HCT116 (cell line): ENCODE measurements at regions not wholly inside any gene's neighbourhood (a gene's known extent, or its start where the extent isn't known, plus 50 kb on each side); places are given as distances from the start of the nearest gene placed in this dataset.

Source experiments
- ATAC-seq: fragments of 200-7000 bp; cut with Tn5 transposase; 2 replicates; pipeline ENCODE4 v1.9.1; 2020; ENCODE audit warnings: mild to moderate bottlenecking, moderate library complexity
- BruUV-seq: library from RNA; stranded (reverse); fragments of 400-500 nt; replicated peaks from 2 replicates; lab custom pipeline; 2021; lab: Mats Ljungman, UMichigan
- CTCF ChIA-PET: fragments of 300-600 bp; sonication (Branson Sonifier 250); formaldehyde crosslinking; loops from one replicate; lab custom pipeline; 2021; ENCODE audit warnings: antibody characterized with exemption; lab: Charles Lee
- POLR2A ChIA-PET: fragments of 300-600, 350-600 bp; sonication (Branson Sonifier 250); formaldehyde crosslinking; loops from one replicate; lab custom pipeline; 2021; ENCODE audit warnings: antibody characterized with exemption; lab: Charles Lee
- RAD21 ChIA-PET, 2 experiments: fragments of 300-600 bp; sonication (Branson Sonifier 250); formaldehyde crosslinking; loops; one replicate each; lab custom pipeline; 2023; ENCODE audit warnings: low total read pairs in 2 of 2; ENCODE audit not compliant: uncharacterized antibody in 2 of 2, unreplicated experiment in 2 of 2, low non-redundant PET in 1 of 2; lab: Charles Lee
- DNase-seq: peaks from one replicate; pipeline ENCODE4 v3.0.0-alpha.2; 2010; ENCODE audit warnings: low read depth, low spot score
- H2AFZ ChIP-seq: fragments of 200-600 bp; shearing (Covaris generic), sonication (generic); 2 replicates; pipeline ENCODE4 v1.6.1; 2017; ENCODE audit warnings: low read depth, mixed run types, mixed read lengths, antibody characterized with exemption, low read length; ENCODE audit not compliant: poor library complexity, severe bottlenecking
- H3K27ac ChIP-seq: 2 replicates; pipeline ENCODE4 v1.5.1; 2012; ENCODE audit warnings: low read depth, low read length
- H3K27me3 ChIP-seq: fragments of 200-600 bp; sonication (generic); 2 replicates; pipeline ENCODE4 v1.6.1; 2016; ENCODE audit warnings: mixed run types, low read length, mixed read lengths; ENCODE audit not compliant: insufficient read depth
- H3K36me3 ChIP-seq, 2 experiments: fragments of 200-500 bp in 1 of 2; fragments of 200-600 bp in 1 of 2; sonication (Bioruptor generic) in 1 of 2; sonication (generic) in 1 of 2; 2 replicates each; pipeline versions ENCODE4 v1.5.1 to v1.6.1; 2014 to 2016; ENCODE audit warnings: low read length in 2 of 2, inconsistent platforms in 1 of 2, mixed read lengths in 1 of 2, mixed run types in 1 of 2; ENCODE audit not compliant: insufficient read depth in 2 of 2, control insufficient read depth in 1 of 2
- H3K4me1 ChIP-seq, 2 experiments: fragments of 200-600 bp in 1 of 2; sonication (generic) in 1 of 2; 2 replicates each; pipeline versions ENCODE4 v1.5.1 to v1.6.1; 2012 to 2017; ENCODE audit warnings: low read length in 2 of 2, inconsistent platforms in 1 of 2, mild to moderate bottlenecking in 1 of 2, mixed read lengths in 1 of 2, mixed run types in 1 of 2, moderate library complexity in 1 of 2; ENCODE audit not compliant: insufficient read depth in 2 of 2, control insufficient read depth in 1 of 2
- H3K4me2 ChIP-seq: fragments of 200-600 bp; sonication (generic); 2 replicates; pipeline ENCODE4 v1.6.1; 2017; ENCODE audit warnings: mixed run types, low read length, mixed read lengths
- H3K4me3 ChIP-seq, 2 experiments: fragments of 200-600 bp in 1 of 2; sonication (generic) in 1 of 2; replicated peaks in 1 of 2; 2 replicates each; pipeline ENCODE4 v1.5.1; 2011 to 2016; ENCODE audit warnings: low read length in 2 of 2, control low read depth in 1 of 2, low read depth in 1 of 2, mild to moderate bottlenecking in 1 of 2, mixed read lengths in 1 of 2, mixed run types in 1 of 2
- H3K79me2 ChIP-seq: fragments of 200-600 bp; sonication (generic); 2 replicates; pipeline ENCODE4 v1.6.1; 2017; ENCODE audit warnings: mild to moderate bottlenecking, mixed run types, low read length, moderate library complexity, mixed read lengths; ENCODE audit not compliant: insufficient read depth
- H3K9ac ChIP-seq: fragments of 200-600 bp; sonication (generic); 2 replicates; pipeline ENCODE4 v1.6.1; 2016; ENCODE audit warnings: low read length, mixed read lengths
- H3K9me2 ChIP-seq: fragments of 200-600 bp; sonication (generic), shearing (Covaris generic); 2 replicates; pipeline ENCODE4 v1.6.1; 2017; ENCODE audit warnings: mixed run types, mild to moderate bottlenecking, moderate library complexity; ENCODE audit not compliant: insufficient read depth
- H3K9me3 ChIP-seq, 2 experiments: fragments of 200-500 bp in 1 of 2; fragments of 200-600 bp in 1 of 2; sonication (Bioruptor generic) in 1 of 2; sonication (generic) in 1 of 2; 2 replicates each; pipeline ENCODE4 v1.6.1; 2014 to 2017; ENCODE audit warnings: low read length in 2 of 2, mixed read lengths in 2 of 2, inconsistent platforms in 1 of 2, low read depth in 1 of 2, mild to moderate bottlenecking in 1 of 2, mixed run types in 1 of 2, moderate library complexity in 1 of 2; ENCODE audit not compliant: control insufficient read depth in 1 of 2, insufficient read depth in 1 of 2
- H4K20me1 ChIP-seq: fragments of 200-600 bp; sonication (generic), shearing (Covaris generic); 2 replicates; pipeline ENCODE4 v1.6.1; 2017; ENCODE audit warnings: mixed run types, mild to moderate bottlenecking, moderate library complexity; ENCODE audit not compliant: insufficient read depth
- CBX3 ChIP-seq: IDR thresholded peaks from 2 replicates; pipeline ENCODE4 v1.6.1; 2012; ENCODE audit warnings: low read depth
- CEBPB ChIP-seq: IDR thresholded peaks from 2 replicates; pipeline ENCODE4 v1.6.1; 2012; ENCODE audit warnings: low read depth
- EGR1 ChIP-seq: IDR thresholded peaks from 2 replicates; pipeline ENCODE4 v1.6.1; 2012; ENCODE audit warnings: low read depth
- ELF1 ChIP-seq: IDR thresholded peaks from 2 replicates; pipeline ENCODE4 v1.6.1; 2012; ENCODE audit warnings: low read depth, borderline replicate concordance
- EZH2 ChIP-seq: fragments of 200-600 bp; sonication (generic); IDR thresholded peaks from 2 replicates; pipeline ENCODE4 v1.6.1; 2017; ENCODE audit warnings: antibody characterized with exemption, mixed run types
- JUND ChIP-seq: IDR thresholded peaks from 2 replicates; pipeline ENCODE4 v1.6.1; 2012
- POLR2A ChIP-seq: IDR thresholded peaks from 2 replicates; pipeline ENCODE4 v1.7.0; 2011; ENCODE audit warnings: borderline replicate concordance; ENCODE audit not compliant: insufficient read depth, insufficient read length; ENCODE audit errors: extremely low read depth
- POLR2AphosphoS5 ChIP-seq: IDR thresholded peaks from 2 replicates; pipeline ENCODE4 v1.6.1; 2011; ENCODE audit warnings: mild to moderate bottlenecking, low read depth, low read length, moderate library complexity
- RAD21 ChIP-seq: IDR thresholded peaks from 2 replicates; pipeline ENCODE4 v1.6.1; 2012; ENCODE audit warnings: low read depth, mild to moderate bottlenecking
- SIN3A ChIP-seq: IDR thresholded peaks from 2 replicates; pipeline ENCODE4 v1.6.1; 2012; ENCODE audit warnings: low read depth
- SP1 ChIP-seq: IDR thresholded peaks from 2 replicates; pipeline ENCODE4 v1.6.1; 2012; ENCODE audit warnings: low read depth
- SRF ChIP-seq: IDR thresholded peaks from 2 replicates; pipeline ENCODE4 v1.6.1; 2012; ENCODE audit warnings: low read depth
- TCF7L2 ChIP-seq: IDR thresholded peaks from 2 replicates; pipeline ENCODE4 v1.7.0; 2011; ENCODE audit warnings: borderline replicate concordance, inconsistent platforms; ENCODE audit not compliant: insufficient read depth, insufficient read length; ENCODE audit errors: extremely low read depth
- YY1 ChIP-seq: IDR thresholded peaks from 2 replicates; pipeline ENCODE4 v1.6.1; 2011; ENCODE audit warnings: low read length, low read depth, moderate library complexity, mild to moderate bottlenecking; ENCODE audit not compliant: insufficient replicate concordance; ENCODE audit errors: extremely low read depth
- ZFX ChIP-seq: fragments of 450-650 bp; IDR thresholded peaks from 2 replicates; pipeline ENCODE4 v1.6.1; 2017
- ZNF274 ChIP-seq: fragments of 200-500 bp; sonication (Bioruptor generic); IDR thresholded peaks from 2 replicates; pipeline ENCODE4 v1.6.1; 2014; ENCODE audit warnings: mild to moderate bottlenecking, low read depth, low read length, inconsistent platforms
- intact Hi-C: fragments of 100-400 bp; cut with micrococcal nuclease; formaldehyde crosslinking; loops from 2 replicates; pipeline ENCODE4 v1.10.0; 2022
- TF ChIP-seq, protein P1 (sequence below): IDR thresholded peaks from 2 replicates; pipeline ENCODE4 v1.6.1; 2012
- TF ChIP-seq, protein P2 (sequence below): IDR thresholded peaks from 2 replicates; pipeline ENCODE4 v1.6.1; 2012; ENCODE audit warnings: low read depth
- TF ChIP-seq, protein P3 (sequence below): IDR thresholded peaks from 2 replicates; pipeline ENCODE4 v1.6.1; 2012

DNA sequence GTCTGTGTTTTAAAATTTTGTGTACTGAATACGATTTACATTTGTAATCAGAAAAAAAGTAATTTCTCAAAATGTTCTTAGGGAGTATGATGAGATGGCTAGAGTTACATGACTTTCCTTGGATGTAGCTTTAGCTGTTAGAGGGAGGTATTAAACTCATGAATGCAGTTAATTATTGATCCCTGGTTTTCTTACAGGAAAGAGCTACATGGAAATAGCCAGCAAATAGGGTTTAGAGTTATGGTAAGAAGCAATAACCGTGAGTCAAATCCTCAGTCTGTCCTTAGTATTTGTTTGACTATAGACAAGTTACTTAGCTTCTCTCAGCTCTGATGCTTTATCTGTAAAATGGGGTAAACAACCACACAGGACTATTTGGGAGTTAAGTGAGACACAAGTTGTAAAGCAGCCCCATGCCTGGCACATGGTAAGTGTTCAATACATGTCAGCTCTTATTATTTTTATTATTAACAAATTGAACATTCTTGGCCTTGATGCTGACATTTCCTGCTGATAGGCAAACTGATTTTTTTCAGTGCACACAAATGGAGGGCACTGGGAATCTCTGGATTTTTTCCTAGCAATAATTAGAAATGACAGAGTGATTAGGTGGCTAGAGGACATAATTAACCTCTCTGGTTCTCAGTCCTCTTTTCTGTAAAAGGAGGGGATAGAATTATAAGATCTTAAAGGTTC, 204.5 kb upstream of the PHYHIPL start:
- RAD21 ChIA-PET = no interaction called here
- intact Hi-C loops = no loop called here
- Histone ChIP-seq H3K27me3 (no peaks in the 10 kb centered on the region), H3K36me3 (no peaks in the 10 kb centered on the region)
- no peak for DNase-seq
- TF ChIP-seq EGR1 (no peak), YY1 (no peak), POLR2AphosphoS5 (no peak), ELF1 (no peak), ZNF274 (no peak), SRF (no peak), TCF7L2 (no peak), SIN3A (no peak), RAD21 (no peak), SP1 (no peak), CBX3 (no peak), POLR2A (no peak), ZFX (no peak), JUND (no peak), CEBPB (no peak), EZH2 (no peak)
- TF ChIP-seq, protein P1, sequence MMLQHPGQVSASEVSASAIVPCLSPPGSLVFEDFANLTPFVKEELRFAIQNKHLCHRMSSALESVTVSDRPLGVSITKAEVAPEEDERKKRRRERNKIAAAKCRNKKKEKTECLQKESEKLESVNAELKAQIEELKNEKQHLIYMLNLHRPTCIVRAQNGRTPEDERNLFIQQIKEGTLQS = no peak
- TF ChIP-seq, protein P2, sequence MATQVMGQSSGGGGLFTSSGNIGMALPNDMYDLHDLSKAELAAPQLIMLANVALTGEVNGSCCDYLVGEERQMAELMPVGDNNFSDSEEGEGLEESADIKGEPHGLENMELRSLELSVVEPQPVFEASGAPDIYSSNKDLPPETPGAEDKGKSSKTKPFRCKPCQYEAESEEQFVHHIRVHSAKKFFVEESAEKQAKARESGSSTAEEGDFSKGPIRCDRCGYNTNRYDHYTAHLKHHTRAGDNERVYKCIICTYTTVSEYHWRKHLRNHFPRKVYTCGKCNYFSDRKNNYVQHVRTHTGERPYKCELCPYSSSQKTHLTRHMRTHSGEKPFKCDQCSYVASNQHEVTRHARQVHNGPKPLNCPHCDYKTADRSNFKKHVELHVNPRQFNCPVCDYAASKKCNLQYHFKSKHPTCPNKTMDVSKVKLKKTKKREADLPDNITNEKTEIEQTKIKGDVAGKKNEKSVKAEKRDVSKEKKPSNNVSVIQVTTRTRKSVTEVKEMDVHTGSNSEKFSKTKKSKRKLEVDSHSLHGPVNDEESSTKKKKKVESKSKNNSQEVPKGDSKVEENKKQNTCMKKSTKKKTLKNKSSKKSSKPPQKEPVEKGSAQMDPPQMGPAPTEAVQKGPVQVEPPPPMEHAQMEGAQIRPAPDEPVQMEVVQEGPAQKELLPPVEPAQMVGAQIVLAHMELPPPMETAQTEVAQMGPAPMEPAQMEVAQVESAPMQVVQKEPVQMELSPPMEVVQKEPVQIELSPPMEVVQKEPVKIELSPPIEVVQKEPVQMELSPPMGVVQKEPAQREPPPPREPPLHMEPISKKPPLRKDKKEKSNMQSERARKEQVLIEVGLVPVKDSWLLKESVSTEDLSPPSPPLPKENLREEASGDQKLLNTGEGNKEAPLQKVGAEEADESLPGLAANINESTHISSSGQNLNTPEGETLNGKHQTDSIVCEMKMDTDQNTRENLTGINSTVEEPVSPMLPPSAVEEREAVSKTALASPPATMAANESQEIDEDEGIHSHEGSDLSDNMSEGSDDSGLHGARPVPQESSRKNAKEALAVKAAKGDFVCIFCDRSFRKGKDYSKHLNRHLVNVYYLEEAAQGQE = no peak
- TF ChIP-seq, protein P3, sequence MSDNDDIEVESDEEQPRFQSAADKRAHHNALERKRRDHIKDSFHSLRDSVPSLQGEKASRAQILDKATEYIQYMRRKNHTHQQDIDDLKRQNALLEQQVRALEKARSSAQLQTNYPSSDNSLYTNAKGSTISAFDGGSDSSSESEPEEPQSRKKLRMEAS = no peak
- TF ChIP-seq, all 23 proteins: peak for 0
- POLR2A ChIA-PET = no interaction called here
- Histone ChIP-seq H3K79me2 (no peaks in the 10 kb centered on the region), H4K20me1 (no peaks in the 10 kb centered on the region), H3K9me2 (no peaks in the 10 kb centered on the region), H3K4me2 (no peak overlapping the region), H3K27ac (no peak overlapping the region), H3K4me1 (peaks cover 9 to 12% of the 10 kb centered on the region in 2 experiments), H2AFZ (no peak overlapping the region), H3K9me3 (no peaks in the 10 kb centered on the region), H3K9ac (no peak overlapping the region), H3K4me3 (no peak overlapping the region)
- CTCF ChIA-PET = no interaction called here
- ATAC-seq = no peak
- BruUV-seq = no TSS peak
